GM18907 (cell line): ENCODE measurements at regions not wholly inside any gene's neighbourhood (a gene's known extent, or its start where the extent isn't known, plus 50 kb on each side); places are given as distances from the start of the nearest gene placed in this dataset.

Source experiments
- ATAC-seq: cut with Tn5 transposase; IDR thresholded peaks from one replicate; pipeline ENCODE4 v1.9.1; 2021; ENCODE audit warnings: mild to moderate bottlenecking, moderate library complexity; ENCODE audit not compliant: unreplicated experiment

DNA sequence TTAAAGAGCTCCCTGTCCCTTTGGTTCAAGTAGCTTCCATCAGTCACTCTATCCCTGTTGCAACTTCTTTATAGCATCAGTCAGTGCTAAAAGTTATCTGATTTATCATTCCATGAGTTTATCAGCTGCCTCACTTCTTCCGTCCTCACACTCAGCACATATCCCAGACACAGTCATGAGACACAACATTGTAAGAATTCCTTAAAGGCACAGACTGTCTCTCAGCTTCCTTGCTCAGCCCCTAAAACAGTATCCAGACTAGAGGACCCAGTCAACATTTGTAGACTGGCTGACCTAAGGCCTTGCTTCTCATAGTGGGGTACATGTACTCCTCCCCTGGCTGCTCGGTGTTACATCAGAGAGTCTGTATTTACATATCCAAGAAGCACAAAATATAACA, 164.9 kb upstream of the ADGRL2 start:
- ATAC-seq: no peak

DNA sequence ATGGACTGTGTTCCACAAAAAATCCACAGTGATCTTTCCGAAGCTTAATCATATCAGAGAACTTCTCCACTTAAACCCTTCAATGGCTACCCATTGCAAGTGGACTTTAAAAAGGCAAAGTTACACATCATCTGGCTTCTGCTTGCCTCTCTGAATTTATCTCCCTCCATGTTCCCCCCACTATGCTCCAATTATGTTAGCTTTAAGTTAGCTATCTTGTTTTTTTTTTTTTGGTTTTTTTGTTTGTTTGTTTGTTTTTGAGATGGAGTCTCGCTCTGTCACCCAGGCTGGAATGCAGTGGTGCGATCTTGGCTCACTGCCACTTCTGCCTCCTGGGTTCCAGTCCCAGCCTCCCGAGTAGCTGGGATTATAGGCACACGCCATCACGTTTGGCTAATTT, 166.4 kb upstream of the ADGRL2 start:
- no peak for ATAC-seq

DNA sequence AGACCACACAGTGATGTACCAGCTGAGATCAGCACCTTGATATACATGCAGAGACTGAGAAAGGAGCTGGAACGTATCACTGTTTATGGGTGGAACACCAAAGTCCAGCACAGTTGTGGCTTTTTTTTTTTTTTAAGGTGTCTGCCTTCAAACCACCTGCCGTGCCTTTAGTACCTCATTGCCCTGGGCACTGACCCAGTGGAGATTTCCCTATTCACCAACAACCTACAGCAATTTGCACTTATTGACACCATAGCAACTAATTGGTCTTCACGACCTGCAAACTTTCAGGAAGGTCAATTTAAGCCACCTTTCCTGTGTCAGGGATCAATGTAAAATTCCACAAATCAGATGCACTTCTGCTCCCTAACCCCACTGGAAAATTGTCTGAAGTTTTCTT, 181.6 kb upstream of the ADGRL2 start:
- ATAC-seq: no peak

DNA sequence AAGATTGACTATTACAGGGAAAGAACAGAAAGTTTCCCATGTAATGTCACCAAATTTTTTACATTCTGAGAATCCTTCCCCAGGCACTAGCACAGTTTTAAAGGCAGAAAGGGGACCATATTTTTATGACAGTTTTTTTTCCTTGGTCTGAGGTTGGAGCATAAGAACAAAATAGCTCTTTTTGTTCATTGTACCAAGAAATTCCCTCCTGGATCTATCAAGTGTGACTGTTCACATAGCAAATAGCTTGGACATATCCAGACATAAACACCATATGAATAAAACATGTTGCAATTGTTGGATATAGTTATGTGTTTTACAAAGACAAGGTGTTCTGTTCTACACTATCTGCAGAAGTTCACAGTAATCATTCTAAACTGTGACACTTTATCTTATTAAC, 182.4 kb upstream of the ADGRL2 start:
- ATAC-seq: no peak

DNA sequence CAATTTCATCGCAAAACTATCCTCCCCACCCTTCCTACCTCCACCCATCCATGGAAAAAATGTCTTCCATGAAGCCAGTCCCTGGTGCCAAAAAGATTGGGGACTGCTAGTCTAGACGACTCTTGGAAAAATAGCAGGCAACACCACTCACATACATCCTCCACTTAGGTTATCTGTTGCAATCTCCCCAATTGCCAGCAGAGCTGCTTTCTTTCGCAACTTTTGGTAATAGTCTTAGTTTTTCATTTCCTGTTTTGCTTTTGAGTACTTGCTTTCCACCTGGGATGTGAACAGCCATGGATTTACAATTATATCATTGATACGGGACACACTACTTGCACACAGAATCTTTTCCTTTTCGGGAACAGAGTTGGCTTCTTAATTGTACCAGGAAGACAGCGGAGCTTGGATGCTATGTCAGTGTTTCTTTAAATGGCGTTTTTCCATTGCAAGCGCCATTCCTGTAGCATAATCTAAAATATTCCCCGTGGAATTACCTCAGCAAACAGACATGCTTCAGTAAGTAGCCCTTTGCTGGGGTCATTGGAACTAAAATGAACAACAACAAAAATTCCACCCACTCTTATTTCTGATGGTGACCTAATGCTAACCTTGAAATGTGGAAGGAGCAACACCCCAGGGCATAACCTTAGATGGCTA, 183.3 kb upstream of the ADGRL2 start:
- no peak for ATAC-seq

DNA sequence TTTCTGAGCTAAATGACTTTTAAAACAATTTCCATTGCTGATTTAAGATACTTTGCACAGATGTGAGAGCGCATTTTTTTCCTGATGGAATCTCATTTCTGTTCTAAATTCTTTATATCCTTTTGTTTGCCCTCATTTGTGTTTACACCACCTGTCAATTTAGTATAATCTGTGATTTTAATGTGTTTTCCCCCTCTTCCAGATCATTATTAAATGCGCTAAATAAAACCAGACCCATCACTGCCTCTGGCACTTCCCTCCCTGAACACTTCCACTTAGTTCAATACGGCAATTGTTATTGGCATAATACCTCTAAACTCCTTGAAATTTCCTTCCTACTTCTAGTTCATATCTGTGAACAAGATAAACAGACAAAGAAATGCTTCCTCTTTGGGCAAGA, 186.9 kb upstream of the ADGRL2 start:
- ATAC-seq: no peak

DNA sequence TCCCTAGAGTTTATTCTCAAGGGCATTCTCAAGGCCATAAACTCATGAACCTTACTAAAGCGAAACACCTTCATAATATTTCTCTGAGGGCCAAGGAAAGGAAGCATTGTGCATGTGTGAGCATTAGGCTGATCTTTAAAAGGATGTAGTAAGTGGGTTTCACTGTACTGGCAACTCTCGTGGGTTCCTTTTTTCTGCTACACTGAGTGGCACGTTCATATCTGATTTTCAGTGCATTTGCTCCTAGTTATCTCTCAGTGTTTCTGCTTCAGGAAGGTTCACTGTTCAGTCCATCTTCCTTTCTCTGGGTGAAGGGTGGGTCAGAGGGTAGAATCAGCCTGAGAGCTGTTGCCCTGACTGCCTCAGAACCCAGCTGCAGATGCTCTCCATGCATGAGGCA, 192.8 kb upstream of the ADGRL2 start:
- ATAC-seq: no peak

DNA sequence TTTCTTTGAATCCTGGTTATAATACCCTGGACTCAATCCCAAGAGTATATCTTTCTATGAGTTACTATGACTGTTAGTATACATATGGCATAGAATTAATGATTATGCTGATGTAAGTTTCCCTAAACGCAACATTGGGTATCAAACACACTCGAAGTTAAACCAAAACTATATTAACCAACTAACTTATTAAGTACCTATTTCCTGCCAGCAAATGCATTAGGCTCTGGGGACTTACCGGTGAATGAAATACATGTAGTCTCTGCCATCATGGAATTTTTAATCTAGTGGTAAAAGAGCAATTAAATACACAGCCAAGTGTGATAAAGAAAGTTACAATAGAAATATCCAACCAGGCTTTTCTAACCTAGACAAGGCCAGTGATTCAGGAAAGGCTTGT, 193.6 kb upstream of the ADGRL2 start:
- no peak for ATAC-seq

DNA sequence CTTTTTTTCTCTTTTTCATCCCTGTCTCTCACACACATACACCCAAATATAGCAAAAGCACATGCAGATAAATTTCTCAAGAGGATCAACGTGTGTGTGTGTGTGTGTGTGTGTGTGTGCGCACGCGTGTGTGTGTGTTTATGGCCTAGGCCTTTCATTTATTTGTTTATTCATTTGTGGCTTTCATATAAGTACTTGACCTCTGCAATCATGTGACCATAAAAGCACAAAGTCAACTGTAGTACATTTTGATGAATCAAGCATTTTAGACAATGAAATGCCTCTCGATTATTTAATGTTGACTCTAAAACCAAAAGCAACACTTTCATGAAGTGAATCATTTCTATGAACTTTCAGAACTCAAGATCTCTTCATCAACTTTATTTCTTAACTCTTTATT, 194.1 kb upstream of the ADGRL2 start:
- no peak for ATAC-seq

DNA sequence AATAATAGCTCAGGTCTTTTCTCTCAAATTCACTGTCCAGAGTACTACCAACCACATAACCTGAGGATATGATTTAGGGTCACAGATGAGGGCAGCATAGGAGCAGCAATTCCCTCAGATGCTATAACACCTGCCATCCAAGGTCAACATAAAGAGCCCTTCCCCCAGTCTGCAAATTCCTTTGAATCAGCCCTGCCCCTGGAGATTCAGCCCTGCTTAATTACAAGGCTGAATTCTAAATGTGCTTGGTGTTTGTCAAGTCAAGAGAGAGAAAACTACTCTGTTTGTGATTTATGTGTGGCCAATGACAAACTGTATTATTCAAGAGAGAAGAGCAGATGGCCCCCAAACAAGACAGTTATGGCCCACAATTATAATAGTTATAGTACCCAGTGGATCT, 195.7 kb upstream of the ADGRL2 start:
- ATAC-seq: no peak

DNA sequence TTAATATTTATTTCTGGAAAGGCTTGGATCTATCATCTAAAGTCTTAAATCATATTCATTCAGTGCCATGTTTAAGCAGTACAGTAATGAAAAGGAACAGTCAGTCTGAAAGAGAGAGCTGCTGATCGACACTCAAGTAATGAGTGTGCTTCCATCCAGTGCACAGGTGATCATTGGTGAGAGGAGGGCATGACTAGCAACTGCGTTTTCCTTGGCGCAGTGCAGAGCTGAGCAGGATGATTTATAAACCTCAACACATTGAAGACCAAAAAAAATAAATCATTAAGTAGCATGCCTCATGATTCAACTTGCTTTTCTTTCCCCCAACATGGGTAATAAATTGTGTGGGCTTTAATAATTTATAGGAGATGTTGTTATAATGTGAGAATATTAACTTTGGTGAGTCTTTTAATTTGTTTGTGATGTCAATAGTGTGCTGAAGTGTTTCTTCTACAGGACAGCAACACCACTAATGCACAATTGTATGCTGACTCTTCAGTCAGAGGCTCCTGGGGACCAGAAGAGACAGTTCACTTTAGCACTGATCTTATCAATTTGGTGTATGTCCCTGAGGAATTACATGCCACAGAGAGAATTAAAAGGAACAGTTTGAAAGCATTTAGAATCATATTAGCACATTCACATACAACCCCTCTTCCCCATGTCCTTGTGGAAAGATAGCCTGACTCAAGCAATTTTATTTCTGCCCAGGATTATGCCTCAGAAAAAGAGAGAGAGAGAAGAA, 199.7 kb upstream of the ADGRL2 start:
- no peak for ATAC-seq

DNA sequence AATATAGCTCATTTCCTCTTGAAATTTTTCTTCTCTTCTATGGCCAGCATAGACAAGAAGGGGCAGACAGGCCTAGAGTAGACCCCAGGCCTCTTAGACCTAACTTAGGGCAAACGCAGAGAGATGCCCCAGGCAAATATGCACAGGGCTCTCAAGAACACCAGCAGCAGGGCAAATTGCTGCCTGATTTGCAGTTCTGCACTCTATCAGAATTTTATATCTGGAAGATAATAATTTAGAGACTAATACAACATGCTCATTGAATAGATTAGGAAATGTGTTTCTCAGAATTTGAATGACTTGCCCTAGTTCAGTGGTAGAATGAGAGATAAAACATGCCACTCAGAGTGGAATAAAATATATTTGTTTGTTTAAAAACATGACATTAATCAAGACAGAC, 200.4 kb upstream of the ADGRL2 start:
- ATAC-seq: no peak

DNA sequence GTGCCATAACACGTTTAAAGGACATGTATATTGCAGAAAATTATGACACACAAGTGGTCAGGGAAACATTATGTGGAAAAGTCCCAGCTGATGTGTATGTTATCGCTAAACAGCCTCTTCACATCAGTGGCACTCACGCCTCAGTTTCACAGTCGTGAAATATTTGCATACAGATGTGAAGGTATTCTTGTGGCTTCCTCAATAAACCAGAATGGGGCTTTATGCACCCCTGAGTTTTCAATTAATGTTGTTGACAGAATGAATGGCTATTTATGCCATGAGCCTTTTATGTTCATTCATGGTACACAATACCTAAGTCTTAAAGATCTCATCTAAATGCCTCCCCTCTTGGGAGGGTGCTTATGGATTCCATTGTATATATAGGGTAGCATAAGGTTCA, 202.1 kb upstream of the ADGRL2 start:
- no peak for ATAC-seq

DNA sequence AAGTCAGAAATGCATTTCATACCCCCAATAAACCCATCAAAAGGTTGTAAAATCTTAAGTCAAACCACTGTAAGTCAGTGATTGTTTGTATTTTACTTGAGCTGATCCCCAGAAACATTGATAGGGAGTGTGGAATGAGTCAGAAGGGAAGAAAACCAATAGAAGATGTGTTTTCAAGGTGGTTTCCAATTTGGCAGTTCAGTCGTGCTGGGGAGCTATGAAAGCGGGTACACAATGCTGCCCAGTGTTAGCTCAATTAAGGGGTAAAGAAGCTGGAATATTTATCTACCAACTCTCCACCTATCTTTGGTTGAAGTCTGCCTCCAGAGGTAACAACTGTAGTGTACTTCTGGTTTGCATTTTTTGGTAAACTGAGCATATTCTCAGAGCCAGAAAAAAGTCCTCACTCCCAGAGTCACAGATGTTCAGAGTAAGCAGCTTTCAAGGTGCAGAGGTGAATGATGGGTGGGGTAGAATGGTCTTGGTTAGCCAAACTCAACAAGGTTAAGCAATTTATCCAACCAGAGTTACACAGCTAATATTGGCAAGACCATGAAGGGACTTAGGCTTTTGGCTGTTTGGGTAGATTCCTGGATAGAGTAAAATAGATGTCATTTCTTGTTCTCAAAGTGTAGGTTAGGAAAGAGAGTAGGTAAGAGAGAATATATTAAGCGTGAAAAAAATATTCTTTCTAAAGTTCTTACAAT, 202.9 kb upstream of the ADGRL2 start:
- no peak for ATAC-seq

DNA sequence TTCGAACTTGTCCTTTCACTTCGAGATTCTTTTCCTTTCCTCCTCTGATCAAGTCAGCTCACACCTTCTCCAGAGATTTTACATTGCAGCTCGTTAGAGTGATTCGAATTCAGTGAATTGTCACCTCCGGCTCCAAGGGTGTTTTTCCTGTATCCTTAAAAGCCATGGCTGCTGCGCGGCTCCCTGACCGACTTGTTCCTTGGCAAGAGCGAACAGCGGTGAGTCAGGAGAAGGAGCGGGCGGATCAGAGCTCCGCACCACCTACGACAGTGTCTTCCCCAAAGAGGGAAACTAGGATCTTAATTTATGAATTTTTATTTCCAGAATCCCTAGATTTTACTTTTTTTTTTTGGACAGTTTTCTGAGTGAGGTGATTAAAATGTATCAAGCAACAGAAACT, 204.4 kb upstream of the ADGRL2 start:
- no peak for ATAC-seq

DNA sequence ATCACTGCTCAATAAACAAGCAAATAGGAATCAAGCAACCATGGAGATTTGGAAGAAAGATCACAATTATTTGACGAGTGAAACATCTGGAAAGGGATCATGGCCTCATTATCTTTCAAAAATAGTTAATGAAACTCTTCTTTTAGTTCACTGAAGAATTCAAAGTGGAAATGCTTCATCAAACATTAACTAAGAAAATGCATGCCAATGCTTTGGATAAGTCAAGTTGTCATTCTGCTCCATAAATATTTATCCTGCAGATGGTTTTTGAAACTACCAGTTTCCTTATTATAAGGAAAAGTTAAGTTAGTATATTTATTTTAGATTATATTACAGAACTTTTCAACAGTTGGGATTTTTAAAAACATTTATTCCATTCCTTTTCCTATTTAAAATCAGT, 206.5 kb upstream of the ADGRL2 start:
- no peak for ATAC-seq

DNA sequence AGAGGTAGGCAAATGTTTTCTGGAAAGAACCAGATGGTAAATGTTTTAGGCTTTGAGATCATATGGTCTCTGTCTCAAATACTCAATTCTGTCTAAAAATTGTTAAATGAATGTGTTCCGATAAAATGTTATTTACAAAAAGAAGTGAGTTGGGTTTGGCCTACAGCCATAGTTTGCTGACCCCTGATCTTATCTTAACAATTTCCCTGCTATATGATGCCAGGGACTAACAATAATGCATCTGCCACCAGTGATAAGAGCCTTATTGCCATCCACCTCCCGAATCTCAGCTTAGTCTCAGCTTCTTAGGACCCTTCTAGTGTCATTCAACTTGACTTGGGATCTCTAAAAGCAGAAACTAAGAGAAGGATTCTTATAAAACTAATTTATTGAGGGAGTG, 208.5 kb upstream of the ADGRL2 start:
- ATAC-seq: no peak

DNA sequence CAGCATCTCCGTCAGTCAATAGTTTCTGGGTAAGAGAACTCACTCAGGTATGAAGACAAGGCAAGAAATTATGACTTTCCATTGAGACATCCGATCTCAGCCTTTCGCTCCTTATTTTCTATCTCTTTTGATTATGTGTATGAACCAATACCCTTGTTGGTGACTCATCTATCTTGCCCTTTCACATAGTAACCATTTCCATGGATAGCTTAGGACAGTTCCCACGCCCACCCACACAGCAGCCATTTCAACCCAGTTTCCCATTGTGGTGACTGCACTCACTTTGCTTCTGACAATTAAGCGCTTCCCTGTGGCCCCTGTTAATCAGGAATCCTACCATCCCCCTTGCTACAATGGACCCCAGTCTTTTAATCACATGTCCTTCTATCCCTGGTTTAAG, 210.6 kb upstream of the ADGRL2 start:
- ATAC-seq: no peak

DNA sequence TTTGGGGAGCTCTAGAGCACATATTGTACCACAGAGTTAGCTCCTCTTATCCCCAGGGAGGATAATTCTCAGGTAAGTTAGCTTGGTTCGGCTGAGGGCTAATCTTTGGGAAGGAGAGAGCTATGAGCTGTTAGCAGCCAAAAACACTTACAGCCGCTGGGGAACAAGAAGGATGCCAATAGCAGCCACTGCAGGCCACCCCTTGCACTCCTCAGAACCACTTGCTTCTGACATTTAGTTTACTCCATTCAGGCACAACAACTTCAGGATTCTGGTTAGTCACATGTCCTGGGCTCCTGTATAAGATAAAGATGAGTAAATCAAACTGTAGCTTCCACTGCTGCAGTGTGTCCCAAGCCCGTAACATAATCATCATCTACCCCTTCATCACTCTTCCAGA, 212.6 kb upstream of the ADGRL2 start:
- ATAC-seq: no peak

DNA sequence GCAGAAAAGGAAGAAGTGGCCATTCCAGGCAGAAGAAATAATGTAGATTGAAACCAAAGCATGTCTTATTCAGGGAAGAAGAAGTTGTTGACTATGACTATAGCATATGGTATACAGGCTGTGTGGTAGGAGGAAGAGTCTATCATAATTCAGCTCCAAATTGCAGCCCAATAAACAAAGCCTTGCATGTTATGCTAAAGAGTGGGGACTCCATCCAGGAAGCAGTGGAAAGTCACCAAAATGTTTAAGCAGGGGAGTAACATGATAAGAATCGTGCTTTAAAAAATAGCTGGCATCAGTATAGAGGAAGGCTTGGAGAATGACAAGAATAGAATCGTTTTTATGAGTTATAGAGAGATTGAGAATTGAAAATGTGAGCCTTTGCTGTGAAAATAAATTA, 213.3 kb upstream of the ADGRL2 start:
- no peak for ATAC-seq

DNA sequence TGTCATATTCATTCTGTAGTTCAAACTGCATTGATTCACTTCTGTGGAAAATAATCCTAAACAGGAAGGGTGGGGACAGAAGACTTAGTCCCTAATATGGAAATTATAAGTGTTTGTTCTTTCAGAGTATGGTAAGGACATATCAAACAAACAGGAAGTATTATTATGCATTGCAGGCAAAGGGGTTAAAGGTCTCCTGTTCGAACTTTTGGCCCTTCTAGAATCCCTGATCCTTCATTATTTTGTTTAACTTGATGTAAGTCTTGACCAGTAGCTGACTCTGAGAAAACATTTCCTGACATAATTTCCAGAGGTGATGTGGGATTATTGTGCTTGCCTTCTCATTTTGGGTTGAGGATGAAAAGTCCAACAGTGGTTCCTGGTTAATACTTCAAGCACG, 215.4 kb upstream of the ADGRL2 start:
- no peak for ATAC-seq

DNA sequence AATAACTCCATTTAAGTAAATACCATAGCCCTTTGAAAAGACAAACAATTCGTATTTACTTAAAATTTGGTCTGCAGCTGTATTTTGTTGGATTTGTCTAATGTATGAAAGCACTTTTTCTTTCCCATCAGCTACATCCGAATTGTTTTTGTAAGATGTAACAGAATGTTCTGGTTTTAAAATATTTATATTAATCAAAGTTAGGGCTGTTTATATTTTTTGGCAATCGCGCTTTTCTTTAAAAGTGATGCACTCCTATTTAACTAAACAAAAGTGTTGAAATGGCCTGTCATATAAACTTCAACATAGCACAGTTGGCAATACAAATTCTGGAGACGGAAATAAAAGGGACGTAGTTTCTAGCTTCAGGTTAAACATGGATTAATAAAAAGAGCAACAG, 216.3 kb upstream of the ADGRL2 start:
- no peak for ATAC-seq
